Transverse colon (tissue), 4 donors: ENCODE measurements at regions not wholly inside any gene's neighbourhood (a gene's known extent, or its start where the extent isn't known, plus 50 kb on each side); places are given as distances from the start of the nearest gene placed in this dataset.

Source experiments
- DNase-seq: peaks from one replicate; pipeline ENCODE4 v3.0.0-alpha.2; 2019
- H3K27ac ChIP-seq, 4 donors: fragments of 200-600 bp; sonication (generic); 2 replicates each; pipeline ENCODE4 v1.5.1; 2016 to 2018; ENCODE audit warnings: inconsistent platforms in 4 of 4
- H3K27me3 ChIP-seq: fragments of 200-600 bp; sonication (generic); 2 replicates; pipeline ENCODE4 v1.5.1; 2017; ENCODE audit warnings: inconsistent platforms
- H3K36me3 ChIP-seq, 4 donors: fragments of 200-600 bp; sonication (generic); 2 replicates each; pipeline ENCODE4 v1.5.1; 2017 to 2019; ENCODE audit warnings: inconsistent platforms in 4 of 4
- H3K4me1 ChIP-seq, 4 donors: fragments of 200-600 bp; sonication (generic); 2 replicates each; pipeline ENCODE4 v1.5.1; 2017 to 2020; ENCODE audit warnings: inconsistent platforms in 4 of 4
- H3K4me3 ChIP-seq, 4 donors: fragments of 200-600 bp; sonication (generic); 1 replicate in 1 of 4; 2 replicates in 3 of 4; pipeline versions ENCODE4 v1.5.1 to v1.6.1; 2017 to 2019; ENCODE audit warnings: inconsistent platforms in 4 of 4
- H3K9me3 ChIP-seq, 2 donors: fragments of 200-600 bp; sonication (generic); 2 replicates each; pipeline ENCODE4 v1.5.1; 2017 to 2019; ENCODE audit warnings: inconsistent platforms in 2 of 2
- CTCF ChIP-seq, 5 experiments: fragments of 200-600 bp in 3 of 5; fragments of 450-650 bp in 2 of 5; sonication (generic) in 3 of 5; IDR thresholded peaks; 1 replicate in 2 of 5; 2 replicates in 3 of 5; pipeline ENCODE4 v1.5.1; 2016 to 2017; ENCODE audit warnings: antibody characterized with exemption in 5 of 5, inconsistent platforms in 3 of 5, mild to moderate bottlenecking in 2 of 5, moderate library complexity in 1 of 5
- EP300 ChIP-seq: sonication (generic); formaldehyde crosslinking; IDR thresholded peaks from one replicate; pipeline ENCODE4 v1.6.1; 2017; ENCODE audit warnings: antibody characterized with exemption, low read depth
- POLR2A ChIP-seq: fragments of 450-650 bp; IDR thresholded peaks from one replicate; pipeline ENCODE4 v1.6.1; 2016; ENCODE audit warnings: antibody characterized with exemption, mild to moderate bottlenecking, moderate library complexity
- POLR2AphosphoS5 ChIP-seq, 3 donors: sonication (generic); formaldehyde crosslinking; IDR thresholded peaks; one replicate each; pipeline ENCODE4 v1.6.1; 2016; ENCODE audit warnings: antibody characterized with exemption in 3 of 3
- WGBS, 2 donors: methylation state at CpG; one replicate each; pipeline ENCODE4 v1.1.5; 2018; ENCODE audit warnings: low coverage in 1 of 2; 5-methylcytosine and 5-hydroxymethylcytosine counted together
- in situ Hi-C, 4 donors: fragments of 200-750 bp; cut with MboI; loops; one replicate each; pipeline versions ENCODE4 v1.15.0 to v1.15.1; 2017; ENCODE audit warnings: low sequenced_read_pairs in 3 of 4, low pct_ligation_motif_present in 1 of 4, low pct_unique_long_range_greater_than_20kb in 1 of 4
- intact Hi-C: fragments of 100-400 bp; cut with DNase I; formaldehyde crosslinking; loops from one replicate; pipeline ENCODE4 v1.15.1; 2023; ENCODE audit warnings: low total_unique reads

DNA sequence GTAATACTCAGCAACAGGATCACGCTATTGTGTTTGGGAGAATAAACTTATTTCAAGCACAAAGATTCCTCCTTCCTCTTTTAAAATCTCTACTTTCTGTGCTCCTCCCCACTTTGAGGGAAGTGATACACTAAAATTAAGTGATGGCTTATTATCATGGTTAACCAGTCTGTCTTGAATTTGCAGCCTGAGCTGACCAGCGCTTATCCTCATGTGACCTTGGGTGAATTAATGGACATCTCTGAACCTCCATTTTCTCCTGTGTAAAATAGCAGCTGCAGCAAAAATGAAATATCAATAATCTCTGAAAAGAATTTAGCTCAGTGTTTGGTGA is 222.6 kb downstream of the BCAS1 start:
- intact Hi-C loops (no loop called here), in situ Hi-C loops (loop anchor here in 1 of 4 donors (25.0 kb wide), 1 partner anchor 261 kb away; the partner anchor contains the start of gene ZNF217)
- TF ChIP-seq POLR2A (no peak), POLR2AphosphoS5 (IDR thresholded peaks at IDR 0.05) (no peak), EP300 (no peak), CTCF (IDR thresholded peaks at IDR 0.05) (no peak)
- no peak overlapping the region for H3K4me3 ChIP-seq
- H3K36me3 ChIP-seq = no peaks in the 10 kb centered on the region
- no peak overlapping the region for H3K27ac ChIP-seq
- H3K9me3 ChIP-seq = no peaks in the 10 kb centered on the region
- no peak for DNase-seq
- WGBS, 2 donors = 40 to 71% methylated on average over 1 to 2 of the region's 2 CpGs
- no peaks in the 10 kb centered on the region for H3K27me3 ChIP-seq
- H3K4me1 ChIP-seq = peaks cover 0 to 25% (median 4%) of the 10 kb centered on the region in 4 donors

- no peaks in the 10 kb centered on the region for H3K36me3 ChIP-seq
- H3K27ac ChIP-seq = peak overlapping the region in 2 of 4 donors; percentile 32
- peaks cover 0 to 29% (median 5%) of the 10 kb centered on the region in 4 donors for H3K4me1 ChIP-seq
- no peaks in the 10 kb centered on the region for H3K27me3 ChIP-seq
- no peak overlapping the region for H3K4me3 ChIP-seq
- intact Hi-C loops = no loop called here
- WGBS, 2 donors = 69 to 70% methylated on average over 8 of the region's 8 CpGs
- in situ Hi-C loops = loop anchor here in 1 of 4 donors (25.0 kb wide), 1 partner anchor 260 kb away; the partner anchor contains the start of gene ZNF217
- no peak for DNase-seq
- no peak for TF ChIP-seq POLR2AphosphoS5 (IDR thresholded peaks at IDR 0.05)
- no peak for TF ChIP-seq POLR2A
- no peak for TF ChIP-seq EP300
- no peak for TF ChIP-seq CTCF (IDR thresholded peaks at IDR 0.05)
- H3K9me3 ChIP-seq = no peaks in the 10 kb centered on the region
Observed at GRCh38 chr20:53847139-53847836, 223.1 kb downstream of the BCAS1 start.

- Histone ChIP-seq H3K4me1 (peaks cover 0 to 24% (median 5%) of the 10 kb centered on the region in 4 donors), H3K27ac (peak overlapping the region in 1 of 4 donors; percentile 32), H3K9me3 (no peaks in the 10 kb centered on the region), H3K4me3 (no peak overlapping the region), H3K27me3 (no peaks in the 10 kb centered on the region), H3K36me3 (no peaks in the 10 kb centered on the region)
- intact Hi-C loops = no loop called here
- in situ Hi-C loops = loop anchor here in 1 of 4 donors (25.0 kb wide), 1 partner anchor 259 kb away; the partner anchor contains the start of gene ZNF217
- 94 to 95% methylated on average over 5 to 10 of the region's 10 CpGs for WGBS, 2 donors
- DNase-seq = no peak
- TF ChIP-seq POLR2A (no peak), POLR2AphosphoS5 (IDR thresholded peaks at IDR 0.05) (no peak), CTCF (IDR thresholded peaks at IDR 0.05) (no peak), EP300 (no peak)
Observed at GRCh38 chr20:53846640-53847039, 223.8 kb downstream of the BCAS1 start.

- H3K27me3 ChIP-seq = no peaks in the 10 kb centered on the region
- peaks cover 0 to 24% (median 5%) of the 10 kb centered on the region in 4 donors for H3K4me1 ChIP-seq
- no peak for TF ChIP-seq EP300
- no peak for TF ChIP-seq POLR2A
- no peak overlapping the region for H3K4me3 ChIP-seq
- H3K9me3 ChIP-seq = no peaks in the 10 kb centered on the region
- 64 to 79% methylated on average over 1 of the region's 1 CpG for WGBS, 2 donors
- no peaks in the 10 kb centered on the region for H3K36me3 ChIP-seq
- intact Hi-C loops (no loop called here), in situ Hi-C loops (loop anchor here in 1 of 4 donors (25.0 kb wide), 1 partner anchor 259 kb away; the partner anchor contains the start of gene ZNF217)
- H3K27ac ChIP-seq = no peak overlapping the region
- no peak for DNase-seq
Observed at GRCh38 chr20:53845980-53846379, 224.4 kb downstream of the BCAS1 start.
